Sigmoid colon (tissue), 6 donors: ENCODE measurements at regions not wholly inside any gene's neighbourhood (a gene's known extent, or its start where the extent isn't known, plus 50 kb on each side); places are given as distances from the start of the nearest gene placed in this dataset.

Source experiments
- DNase-seq: peaks from one replicate; pipeline ENCODE4 v3.0.0-alpha.2; 2019
- H3K27ac ChIP-seq, 4 donors: fragments of 200-600 bp; sonication (generic); one replicate each; pipeline ENCODE4 v1.5.1; 2016 to 2019; ENCODE audit warnings: mild to moderate bottlenecking in 1 of 4
- H3K27me3 ChIP-seq, 3 donors: fragments of 200-600 bp; sonication (generic); one replicate each; pipeline ENCODE4 v1.5.1; 2019; ENCODE audit warnings: mild to moderate bottlenecking in 1 of 3
- H3K36me3 ChIP-seq, 4 donors: fragments of 200-600 bp; sonication (generic); one replicate each; pipeline ENCODE4 v1.5.1; 2016 to 2019
- H3K4me1 ChIP-seq, 4 donors: fragments of 200-600 bp; sonication (generic); one replicate each; pipeline ENCODE4 v1.5.1; 2017 to 2019
- H3K4me3 ChIP-seq, 4 donors: fragments of 200-600 bp; sonication (generic); one replicate each; pipeline ENCODE4 v1.5.1; 2017 to 2019; ENCODE audit warnings: mild to moderate bottlenecking in 2 of 4, moderate library complexity in 1 of 4
- H3K9me3 ChIP-seq, 4 donors: fragments of 200-600 bp in 3 of 4; sonication (generic) in 3 of 4; one replicate each; pipeline versions ENCODE4 v1.5.1 to v1.6.1; 2013 to 2019
- CTCF ChIP-seq, 4 experiments: fragments of 450-650 bp in 3 of 4; fragments of 200-600 bp in 1 of 4; IDR thresholded peaks; one replicate each; pipeline ENCODE4 v1.5.1; 2016 to 2019; ENCODE audit warnings: antibody characterized with exemption in 4 of 4, mild to moderate bottlenecking in 3 of 4, moderate library complexity in 2 of 4
- EP300 ChIP-seq, 4 donors: sonication (generic); formaldehyde crosslinking; IDR thresholded peaks; one replicate each; pipeline ENCODE4 v1.6.1; 2017; ENCODE audit warnings: antibody characterized with exemption in 4 of 4
- POLR2A ChIP-seq, 2 donors: fragments of 450-650 bp; IDR thresholded peaks; one replicate each; pipeline ENCODE4 v1.6.1; 2016; ENCODE audit warnings: antibody characterized with exemption in 2 of 2, mild to moderate bottlenecking in 2 of 2, moderate library complexity in 2 of 2
- POLR2AphosphoS5 ChIP-seq, 4 donors: sonication (generic); formaldehyde crosslinking; IDR thresholded peaks; one replicate each; pipeline ENCODE4 v1.6.1; 2017; ENCODE audit warnings: antibody characterized with exemption in 4 of 4
- WGBS, 2 donors: extraction: QIAGEN DNeasy Blood & Tissue Kit; methylation state at CpG; one replicate each; pipeline ENCODE4 v1.1.7; 2013; 5-methylcytosine and 5-hydroxymethylcytosine counted together
- intact Hi-C: fragments of 100-400 bp; cut with DNase I; formaldehyde crosslinking; loops from one replicate; pipeline ENCODE4 v1.15.1; 2023
- donor health status: healthy with polysubstance abuse.
- donor health status: healthy.

- WGBS, 2 donors: 72 to 94% methylated on average over 5 of the region's 5 CpGs
- intact Hi-C loops: loop anchor here (10.0 kb wide), 1 partner anchor 424 kb away; no protein-coding TSS in a partner anchor
- TF ChIP-seq CTCF (IDR thresholded peaks at IDR 0.05): no peak
Measured at GRCh38 chr17:72538443-72538842, 417.6 kb downstream of the SOX9 start.

GRCh38 chr17:72538901-72539352 lies 418.1 kb downstream of the SOX9 start:
- Histone ChIP-seq H3K4me3 (no peak overlapping the region), H3K4me1 (peaks cover 0 to 10% (median 2%) of the 10 kb centered on the region in 4 donors), H3K27me3 (peaks cover 0 to 5% (median 0%) of the 10 kb centered on the region in 3 donors), H3K36me3 (no peaks in the 10 kb centered on the region), H3K9me3 (no peaks in the 10 kb centered on the region), H3K27ac (no peak overlapping the region)
- TF ChIP-seq POLR2AphosphoS5 (IDR thresholded peaks at IDR 0.05): no peak
- no peak for TF ChIP-seq CTCF (IDR thresholded peaks at IDR 0.05)
- TF ChIP-seq EP300 (IDR thresholded peaks at IDR 0.05): no peak
- TF ChIP-seq POLR2A (IDR thresholded peaks at IDR 0.05): no peak
- intact Hi-C loops: loop anchor here (10.0 kb wide), 1 partner anchor 424 kb away; no protein-coding TSS in a partner anchor
- WGBS, 2 donors: 35 to 87% methylated on average over 13 of the region's 13 CpGs
- no peak for DNase-seq

More at GRCh38 chr17:72538443-72538842, 417.6 kb downstream of the SOX9 start:
- no peak for DNase-seq
- H3K36me3 ChIP-seq: no peaks in the 10 kb centered on the region
- no peak overlapping the region for H3K27ac ChIP-seq
- H3K4me1 ChIP-seq: peaks cover 0 to 10% (median 2%) of the 10 kb centered on the region in 4 donors
- no peak overlapping the region for H3K4me3 ChIP-seq
- no peaks in the 10 kb centered on the region for H3K9me3 ChIP-seq
- peaks cover 0 to 2% (median 0%) of the 10 kb centered on the region in 3 donors for H3K27me3 ChIP-seq

GRCh38 chr17:72539981-72540897 lies 419.4 kb downstream of the SOX9 start:
- H3K27ac ChIP-seq: no peak overlapping the region
- 5 to 10% methylated on average over 50 of the region's 50 CpGs for WGBS, 2 donors
- no peaks in the 10 kb centered on the region for H3K36me3 ChIP-seq
- peaks cover 0 to 10% (median 2%) of the 10 kb centered on the region in 4 donors for H3K4me1 ChIP-seq
- DNase-seq: peak; percentile 77
- peak overlapping the region in 2 of 4 donors; percentile 23 to 31 for H3K4me3 ChIP-seq
- TF ChIP-seq POLR2AphosphoS5 (IDR thresholded peaks at IDR 0.05): no peak
- no peak for TF ChIP-seq EP300 (IDR thresholded peaks at IDR 0.05)
- no peak for TF ChIP-seq POLR2A (IDR thresholded peaks at IDR 0.05)
- TF ChIP-seq CTCF (IDR thresholded peaks at IDR 0.05): peak; percentile 69 to 89 (median 74)
- intact Hi-C loops: loop anchor here (1.0 to 10.0 kb wide), 3 partner anchors 425 to 1903 kb away; no protein-coding TSS in a partner anchor
- no peaks in the 10 kb centered on the region for H3K9me3 ChIP-seq
- peaks cover 0 to 5% (median 0%) of the 10 kb centered on the region in 3 donors for H3K27me3 ChIP-seq

GRCh38 chr17:72542317-72542716 lies 421.5 kb downstream of the SOX9 start:
- no peak for DNase-seq
- WGBS, 2 donors: 91 to 92% methylated on average over 5 of the region's 5 CpGs
- TF ChIP-seq POLR2A (IDR thresholded peaks at IDR 0.05) (no peak), POLR2AphosphoS5 (IDR thresholded peaks at IDR 0.05) (no peak)
- no peaks in the 10 kb centered on the region for H3K36me3 ChIP-seq
- no peak overlapping the region for H3K4me3 ChIP-seq
- no peak overlapping the region for H3K27ac ChIP-seq
- H3K4me1 ChIP-seq: peaks cover 0 to 10% (median 2%) of the 10 kb centered on the region in 4 donors
- intact Hi-C loops: no loop called here
- H3K9me3 ChIP-seq: no peaks in the 10 kb centered on the region
- peaks cover 0 to 5% (median 0%) of the 10 kb centered on the region in 3 donors for H3K27me3 ChIP-seq

- DNase-seq: no peak
- TF ChIP-seq POLR2A (IDR thresholded peaks at IDR 0.05) (no peak), POLR2AphosphoS5 (IDR thresholded peaks at IDR 0.05) (no peak), CTCF (IDR thresholded peaks at IDR 0.05) (no peak), EP300 (IDR thresholded peaks at IDR 0.05) (no peak)
- WGBS, 2 donors: 91 to 93% methylated on average over 5 of the region's 5 CpGs
- Histone ChIP-seq H3K27ac (no peak overlapping the region), H3K36me3 (no peaks in the 10 kb centered on the region), H3K4me1 (peaks cover 0 to under 1% (median under 1%) of the 10 kb centered on the region in 4 donors), H3K4me3 (no peak overlapping the region), H3K9me3 (no peaks in the 10 kb centered on the region), H3K27me3 (peaks cover 0 to 5% (median 0%) of the 10 kb centered on the region in 3 donors)
- intact Hi-C loops: no loop called here
Measured at GRCh38 chr17:72545766-72546165, 424.9 kb downstream of the SOX9 start.
